ENCODE measurements at regions not wholly inside any gene's neighbourhood (a gene's known extent, or its start where the extent isn't known, plus 50 kb on each side); places are given as distances from the start of the nearest gene placed in this dataset.

- no peak for DNase-seq
These were observed 391.4 kb downstream of the IRS2 start for GRCh38 chr13:109395014-109395413.

GRCh38 chr13:109394311-109394988 is 391.9 kb downstream of the IRS2 start:
- no peak for DNase-seq

GRCh38 chr13:109393045-109393444 is 393.3 kb downstream of the IRS2 start:
- DNase-seq, result no peak

GRCh38 chr13:109390391-109390790 is 396.0 kb downstream of the IRS2 start:
- DNase-seq, result no peak

- DNase-seq, result no peak
These were observed 396.5 kb downstream of the IRS2 start for GRCh38 chr13:109389892-109390345.

GRCh38 chr13:109389456-109389855 is 396.9 kb downstream of the IRS2 start:
- DNase-seq, result no peak

- DNase-seq, result no peak
These were observed 398.9 kb downstream of the IRS2 start for GRCh38 chr13:109387471-109387870.

GRCh38 chr13:109385242-109385560 is 401.2 kb downstream of the IRS2 start:
- no peak for DNase-seq

- no peak for DNase-seq
These were observed 401.7 kb downstream of the IRS2 start for GRCh38 chr13:109384491-109385241.

- DNase-seq, result no peak
These were observed 402.7 kb downstream of the IRS2 start for GRCh38 chr13:109383683-109384082.

GRCh38 chr13:109381546-109382180 is 404.7 kb downstream of the IRS2 start:
- no peak for DNase-seq

GRCh38 chr13:109380457-109380856 is 405.9 kb downstream of the IRS2 start:
- DNase-seq, result no peak

GRCh38 chr13:109379930-109380329 is 406.5 kb downstream of the IRS2 start:
- no peak for DNase-seq

GRCh38 chr13:109376936-109377335 is 409.4 kb downstream of the IRS2 start:
- DNase-seq, result no peak

- no peak for DNase-seq
These were observed 411.7 kb downstream of the IRS2 start for GRCh38 chr13:109374609-109375200.

- no peak for DNase-seq
These were observed 413.7 kb downstream of the IRS2 start for GRCh38 chr13:109372666-109373065.

GRCh38 chr13:109371066-109371465 is 415.3 kb downstream of the IRS2 start:
- no peak for DNase-seq

- DNase-seq, result no peak
These were observed 415.9 kb downstream of the IRS2 start for GRCh38 chr13:109370496-109370895.

GRCh38 chr13:109369353-109370052 is 416.9 kb downstream of the IRS2 start:
- no peak for DNase-seq

GRCh38 chr13:109368230-109368629 is 418.2 kb downstream of the IRS2 start:
- no peak for DNase-seq

GRCh38 chr13:109366525-109366924 is 419.9 kb downstream of the IRS2 start:
- no peak for DNase-seq

GRCh38 chr13:109363431-109363830 is 423.0 kb downstream of the IRS2 start:
- no peak for DNase-seq

- DNase-seq, result no peak
These were observed 423.8 kb downstream of the IRS2 start for GRCh38 chr13:109362616-109363015.

Data from NCI-H2081 (cell line).